K562 (cell line): ENCODE measurements at regions not wholly inside any gene's neighbourhood (a gene's known extent, or its start where the extent isn't known, plus 50 kb on each side); places are given as distances from the start of the nearest gene placed in this dataset.

Source experiments
- ATAC-seq: fragments of 200-7000 bp; cut with Tn5 transposase; 3 replicates; pipeline ENCODE4 v1.9.1; 2020; ENCODE audit warnings: moderate library complexity
- BruUV-seq: library from RNA; stranded (reverse); fragments of 400-500 nt; replicated peaks from 2 replicates; lab custom pipeline; 2021; lab: Mats Ljungman, UMichigan
- CTCF ChIA-PET: fragments of 300-600 bp; formaldehyde crosslinking; extraction: SDS; loops from one replicate; lab custom pipeline; 2021; ENCODE audit warnings: low intra/inter-chr PET ratio; lab: Yijun Ruan, JAX
- POLR2A ChIA-PET: fragments of 300-600, 350-650 bp; sonication (Branson Sonifier 250); formaldehyde crosslinking; extraction: SDS; loops from one replicate; lab custom pipeline; 2021; ENCODE audit warnings: antibody characterized with exemption, inconsistent platforms; lab: Yijun Ruan, JAX
- DNase-seq, 4 experiments: peaks; one replicate each; pipeline versions ENCODE4 v3.0.0 to v3.0.0-alpha.2; 2011 to 2018; ENCODE audit warnings: low spot score in 3 of 4, mixed read lengths in 3 of 4; ENCODE audit errors: extremely low read depth in 1 of 4
- FAIRE-seq: peaks from 2 replicates; lab custom pipeline; 2011; peaks lifted over from hg19 to GRCh38; lab: Jason Lieb, UNC
- H2AFZ ChIP-seq: 2 replicates; pipeline ENCODE4 v1.6.0; 2011; ENCODE audit warnings: low read depth, low read length, control low read depth, inconsistent platforms
- H3K27ac ChIP-seq: fragments of 200-600 bp; 3 replicates; pipeline ENCODE4 v1.8.0; 2011; ENCODE audit warnings: low read depth, mild to moderate bottlenecking, control low read depth, inconsistent platforms, low read length, moderate library complexity, mixed read lengths; ENCODE audit errors: extremely low read depth
- H3K27me3 ChIP-seq, 2 experiments: fragments of 300-600 bp in 1 of 2; 2 replicates in 1 of 2; 3 replicates in 1 of 2; pipeline versions ENCODE4 v1.6.0 to v1.8.0; 2011; ENCODE audit warnings: inconsistent platforms in 2 of 2, low read length in 2 of 2, mild to moderate bottlenecking in 1 of 2, mixed read lengths in 1 of 2, moderate library complexity in 1 of 2; ENCODE audit not compliant: control insufficient read depth in 2 of 2, insufficient read depth in 2 of 2
- H3K36me3 ChIP-seq: fragments of 300-600 bp; 3 replicates; pipeline ENCODE4 v1.8.0; 2011; ENCODE audit warnings: mild to moderate bottlenecking, low read length, inconsistent platforms; ENCODE audit not compliant: control insufficient read depth, insufficient read depth
- H3K4me1 ChIP-seq, 2 experiments: fragments of 200-600 bp in 1 of 2; replicated peaks in 1 of 2; 2 replicates in 1 of 2; 3 replicates in 1 of 2; pipeline versions ENCODE4 v1.5.1 to v1.8.0; 2011; ENCODE audit warnings: inconsistent platforms in 2 of 2, low read length in 2 of 2, mild to moderate bottlenecking in 1 of 2, mixed read lengths in 1 of 2, moderate library complexity in 1 of 2; ENCODE audit not compliant: control insufficient read depth in 2 of 2, insufficient read depth in 2 of 2
- H3K4me2 ChIP-seq: 2 replicates; pipeline ENCODE4 v1.6.1; 2011; ENCODE audit warnings: low read length, control low read depth, inconsistent platforms, mixed read lengths; ENCODE audit not compliant: insufficient read depth
- H3K4me3 ChIP-seq: fragments of 200-600 bp; sonication (generic), shearing (Covaris generic); 2 replicates; pipeline ENCODE4 v1.5.1; 2016; ENCODE audit warnings: control low read depth, inconsistent platforms
- H3K79me2 ChIP-seq: fragments of 200-600 bp; 3 replicates; pipeline ENCODE4 v1.8.0; 2011; ENCODE audit warnings: low read length, inconsistent platforms; ENCODE audit not compliant: control insufficient read depth, insufficient read depth
- H3K9ac ChIP-seq, 2 experiments: 2 replicates each; pipeline versions ENCODE4 v1.6.0 to v1.6.1; 2011; ENCODE audit warnings: low read depth in 2 of 2, low read length in 2 of 2, control low read depth in 1 of 2, inconsistent platforms in 1 of 2, mild to moderate bottlenecking in 1 of 2, mixed read lengths in 1 of 2; ENCODE audit not compliant: insufficient read depth in 1 of 2
- H3K9me1 ChIP-seq: one replicate; pipeline ENCODE4 v1.6.0; 2011; ENCODE audit warnings: inconsistent platforms, mild to moderate bottlenecking, low read length, moderate library complexity; ENCODE audit not compliant: control insufficient read depth, insufficient read depth
- H3K9me3 ChIP-seq: replicated peaks from 2 replicates; pipeline ENCODE4 v1.5.1; 2011; ENCODE audit warnings: low read depth, low read length, inconsistent platforms; ENCODE audit not compliant: control insufficient read depth, insufficient read depth
- H4K20me1 ChIP-seq: replicated peaks from 2 replicates; pipeline ENCODE4 v1.6.1; 2011; ENCODE audit warnings: low read length, inconsistent platforms, mixed read lengths; ENCODE audit not compliant: control insufficient read depth, insufficient read depth
- ARHGAP35 ChIP-seq: fragments of 450-650 bp; IDR thresholded peaks from 2 replicates; pipeline ENCODE4 v1.6.1; 2018; ENCODE audit not compliant: partially characterized antibody
- CGGBP1 ChIP-seq: fragments of 250-450 bp; sonication (Bioruptor Pico); IDR thresholded peaks from 2 replicates; pipeline ENCODE4 v1.9.0; 2021; ENCODE audit warnings: mild to moderate bottlenecking
- COPS2 ChIP-seq: fragments of 450-650 bp; conservative IDR thresholded peaks from 2 replicates; pipeline ENCODE4 v1.6.1; 2016; ENCODE audit warnings: mild to moderate bottlenecking, moderate library complexity
- FOXJ2 ChIP-seq: fragments of 200-800 bp; sonication (Bioruptor generic); IDR thresholded peaks from 2 replicates; pipeline ENCODE4 v1.6.1; 2016; ENCODE audit warnings: missing genetic modification characterization, missing compliant biosample characterization
- HMBOX1 ChIP-seq: sonication (generic); IDR thresholded peaks from 2 replicates; pipeline ENCODE4 v1.6.1; 2016
- IRF2 ChIP-seq: sonication (generic); formaldehyde crosslinking; IDR thresholded peaks from 2 replicates; pipeline ENCODE4 v1.8.1; 2022; ENCODE audit warnings: mild to moderate bottlenecking, missing genetic modification reagents
- KDM1A ChIP-seq, 2 experiments: fragments of 450-650 bp; IDR thresholded peaks; 2 replicates each; pipeline ENCODE4 v1.6.1; 2016; ENCODE audit warnings: mild to moderate bottlenecking in 2 of 2
- MAFK ChIP-seq: IDR thresholded peaks from 2 replicates; pipeline ENCODE4 v1.6.1; 2011; ENCODE audit warnings: low read length, improper control_type of control experiment
- NFATC3 ChIP-seq: fragments of 450-650 bp; IDR thresholded peaks from 2 replicates; pipeline ENCODE4 v1.6.1; 2017; ENCODE audit warnings: mild to moderate bottlenecking
- RBM14 ChIP-seq: fragments of 200-400 bp; formaldehyde crosslinking; IDR thresholded peaks from 2 replicates; pipeline ENCODE4 v1.6.1; 2018; ENCODE audit warnings: low read depth, mild to moderate bottlenecking, low read length, moderate library complexity, borderline replicate concordance; ENCODE audit not compliant: insufficient read depth
- RBM15 ChIP-seq: fragments of 200-400 bp; formaldehyde crosslinking; IDR thresholded peaks from 2 replicates; pipeline ENCODE4 v1.6.1; 2018; ENCODE audit warnings: mild to moderate bottlenecking, low read length, moderate library complexity; ENCODE audit not compliant: insufficient read depth
- SMARCE1 ChIP-seq: fragments of 450-650 bp; IDR thresholded peaks from 2 replicates; pipeline ENCODE4 v1.7.1; 2016; ENCODE audit warnings: mild to moderate bottlenecking
- THRAP3 ChIP-seq: fragments of 450-650 bp; IDR thresholded peaks from 2 replicates; pipeline ENCODE4 v1.6.1; 2016; ENCODE audit warnings: mild to moderate bottlenecking, inconsistent platforms, borderline replicate concordance
- TRIM28 ChIP-seq: fragments of 450-650 bp; IDR thresholded peaks from 2 replicates; pipeline ENCODE4 v1.6.1; 2017
- ZNF668 ChIP-seq: fragments of 250-450 bp; sonication (Bioruptor Pico); IDR thresholded peaks from 2 replicates; pipeline ENCODE4 v1.8.0; 2022; ENCODE audit warnings: mild to moderate bottlenecking, inconsistent platforms
- WGBS: fragments of 100-300 bp; shearing (Covaris generic); methylation state at CpG from one replicate; pipeline ENCODE4 v1.1.6; 2016; ENCODE audit warnings: low coverage, mixed read lengths; ENCODE audit not compliant: insufficient coverage; ENCODE audit errors: missing lambda C conversion rate; 5-methylcytosine and 5-hydroxymethylcytosine counted together
- in situ Hi-C: fragments of 300-500 bp; cut with MboI; formaldehyde crosslinking; loops from 4 replicates; pipeline ENCODE4 v1.15.0; 2018; ENCODE audit warnings: inconsistent platforms, mixed read lengths
- intact Hi-C: fragments of 100-400 bp; cut with micrococcal nuclease; formaldehyde crosslinking; loops from 2 replicates; pipeline ENCODE4 v1.14.2; 2022
- TF ChIP-seq, protein P1 (sequence below): IDR thresholded peaks from 2 replicates; pipeline ENCODE4 v1.6.1; 2011; ENCODE audit not compliant: insufficient read length; ENCODE audit errors: extremely low read depth
- TF ChIP-seq, protein P2 (sequence below): fragments of 450-650 bp; formaldehyde crosslinking; IDR thresholded peaks from 2 replicates; pipeline ENCODE4 v1.4.0; 2020; ENCODE audit warnings: mild to moderate bottlenecking
- TF ChIP-seq, protein P3 (sequence below): IDR thresholded peaks from 2 replicates; pipeline ENCODE4 v1.6.1; 2016; ENCODE audit warnings: missing genetic modification characterization, missing compliant biosample characterization

GRCh38 chr6:168960551-168961263 lies 292.9 kb downstream of the THBS2 start:
- DNase-seq (no peak), ATAC-seq (no peak), FAIRE-seq (no peak)
- no TSS peak for BruUV-seq
- no peak overlapping the region for H2AFZ ChIP-seq
- H3K9me1 ChIP-seq, result no peaks in the 10 kb centered on the region
- TF ChIP-seq, protein P1, sequence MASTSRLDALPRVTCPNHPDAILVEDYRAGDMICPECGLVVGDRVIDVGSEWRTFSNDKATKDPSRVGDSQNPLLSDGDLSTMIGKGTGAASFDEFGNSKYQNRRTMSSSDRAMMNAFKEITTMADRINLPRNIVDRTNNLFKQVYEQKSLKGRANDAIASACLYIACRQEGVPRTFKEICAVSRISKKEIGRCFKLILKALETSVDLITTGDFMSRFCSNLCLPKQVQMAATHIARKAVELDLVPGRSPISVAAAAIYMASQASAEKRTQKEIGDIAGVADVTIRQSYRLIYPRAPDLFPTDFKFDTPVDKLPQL, result no peak
- TF ChIP-seq, protein P2, sequence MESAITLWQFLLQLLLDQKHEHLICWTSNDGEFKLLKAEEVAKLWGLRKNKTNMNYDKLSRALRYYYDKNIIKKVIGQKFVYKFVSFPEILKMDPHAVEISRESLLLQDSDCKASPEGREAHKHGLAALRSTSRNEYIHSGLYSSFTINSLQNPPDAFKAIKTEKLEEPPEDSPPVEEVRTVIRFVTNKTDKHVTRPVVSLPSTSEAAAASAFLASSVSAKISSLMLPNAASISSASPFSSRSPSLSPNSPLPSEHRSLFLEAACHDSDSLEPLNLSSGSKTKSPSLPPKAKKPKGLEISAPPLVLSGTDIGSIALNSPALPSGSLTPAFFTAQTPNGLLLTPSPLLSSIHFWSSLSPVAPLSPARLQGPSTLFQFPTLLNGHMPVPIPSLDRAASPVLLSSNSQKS (CRISPR knock-in tag), result no peak
- TF ChIP-seq MAFK (no peak), KDM1A (IDR thresholded peaks at IDR 0.05) (no peak), HMBOX1 (no peak), THRAP3 (no peak), COPS2 (no peak), ZNF668 (no peak), FOXJ2 (tag) (no peak), CGGBP1 (CRISPR knock-in tag) (no peak), ARHGAP35 (no peak), NFATC3 (no peak), TRIM28 (no peak), SMARCE1 (no peak), RBM14 (no peak), IRF2 (CRISPR knock-in tag) (no peak), RBM15 (no peak)
- TF ChIP-seq, protein P3, sequence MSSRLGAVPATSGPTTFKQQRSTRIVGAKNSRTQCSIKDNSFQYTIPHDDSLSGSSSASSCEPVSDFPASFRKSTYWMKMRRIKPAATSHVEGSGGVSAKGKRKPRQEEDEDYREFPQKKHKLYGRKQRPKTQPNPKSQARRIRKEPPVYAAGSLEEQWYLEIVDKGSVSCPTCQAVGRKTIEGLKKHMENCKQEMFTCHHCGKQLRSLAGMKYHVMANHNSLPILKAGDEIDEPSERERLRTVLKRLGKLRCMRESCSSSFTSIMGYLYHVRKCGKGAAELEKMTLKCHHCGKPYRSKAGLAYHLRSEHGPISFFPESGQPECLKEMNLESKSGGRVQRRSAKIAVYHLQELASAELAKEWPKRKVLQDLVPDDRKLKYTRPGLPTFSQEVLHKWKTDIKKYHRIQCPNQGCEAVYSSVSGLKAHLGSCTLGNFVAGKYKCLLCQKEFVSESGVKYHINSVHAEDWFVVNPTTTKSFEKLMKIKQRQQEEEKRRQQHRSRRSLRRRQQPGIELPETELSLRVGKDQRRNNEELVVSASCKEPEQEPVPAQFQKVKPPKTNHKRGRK (tag), result no peak
- no peak overlapping the region for H3K4me3 ChIP-seq
- no peak overlapping the region for H3K9ac ChIP-seq
- in situ Hi-C loops (no loop called here), intact Hi-C loops (no loop called here)
- no peak overlapping the region for H3K27ac ChIP-seq
- ChIA-PET CTCF (no interaction called here), POLR2A (interaction anchor here (3.0 kb wide), 1 partner anchor 10 kb away, joined by 9 read pairs; no protein-coding TSS in a partner anchor)
- no peaks in the 10 kb centered on the region for H3K9me3 ChIP-seq
- peaks cover 0 to 23% of the 10 kb centered on the region in 2 experiments; a peak in 1 of 5 replicates for H3K27me3 ChIP-seq
- no peaks in the 10 kb centered on the region; a peak in 1 of 5 replicates for H3K4me1 ChIP-seq
- no peaks in the 10 kb centered on the region for H3K79me2 ChIP-seq
- H3K4me2 ChIP-seq, result peak overlapping the region; percentile 26; the same call in 1 of the 2 replicates
- H4K20me1 ChIP-seq, result no peaks in the 10 kb centered on the region
- 2% methylated on average over 11 of the region's 11 CpGs for WGBS
- no peaks in the 10 kb centered on the region for H3K36me3 ChIP-seq
